GM12878 (cell line): ENCODE measurements at regions not wholly inside any gene's neighbourhood (a gene's known extent, or its start where the extent isn't known, plus 50 kb on each side); places are given as distances from the start of the nearest gene placed in this dataset.

Source experiments
- ATF3 ChIP-seq: IDR thresholded peaks from 2 replicates; pipeline ENCODE4 v1.6.1; 2011; ENCODE audit warnings: low read depth, mild to moderate bottlenecking, low read length, moderate library complexity, borderline replicate concordance; ENCODE audit errors: extremely low read depth
- BMI1 ChIP-seq: fragments of 450-650 bp; IDR thresholded peaks from 2 replicates; pipeline ENCODE4 v1.6.1; 2016; ENCODE audit warnings: mild to moderate bottlenecking, moderate library complexity, borderline replicate concordance
- CBX5 ChIP-seq: sonication (generic); IDR thresholded peaks from 2 replicates; pipeline ENCODE4 v1.6.1; 2016; ENCODE audit warnings: low read depth, moderate library complexity, mild to moderate bottlenecking, inconsistent platforms
- E2F4 ChIP-seq: IDR thresholded peaks from 2 replicates; pipeline ENCODE4 v1.6.1; 2012; ENCODE audit warnings: low read depth, low read length, improper control_type of control experiment
- FOXK2 ChIP-seq: fragments of 450-650 bp; IDR thresholded peaks from 2 replicates; pipeline ENCODE4 v1.6.1; 2017; ENCODE audit warnings: mild to moderate bottlenecking, moderate library complexity
- GATAD2B ChIP-seq: fragments of 450-650 bp; conservative IDR thresholded peaks from 2 replicates; pipeline ENCODE4 v1.6.1; 2017; ENCODE audit warnings: low read depth, mild to moderate bottlenecking, moderate library complexity
- IKZF2 ChIP-seq, 2 experiments: fragments of 450-650 bp; IDR thresholded peaks; 2 replicates each; pipeline ENCODE4 v1.6.1; 2017; ENCODE audit warnings: mild to moderate bottlenecking in 2 of 2, moderate library complexity in 2 of 2
- IRF5 ChIP-seq: fragments of 450-650 bp; IDR thresholded peaks from 2 replicates; pipeline ENCODE4 v1.6.1; 2017; ENCODE audit warnings: borderline replicate concordance
- RAD51 ChIP-seq: fragments of 450-650 bp; IDR thresholded peaks from 2 replicates; pipeline ENCODE4 v1.6.1; 2016; ENCODE audit warnings: moderate library complexity, mild to moderate bottlenecking, inconsistent platforms
- RELB ChIP-seq: fragments of 450-650 bp; IDR thresholded peaks from 2 replicates; pipeline ENCODE4 v1.6.1; 2017; ENCODE audit warnings: low read depth, mild to moderate bottlenecking, moderate library complexity
- TAF1 ChIP-seq: IDR thresholded peaks from 2 replicates; pipeline ENCODE4 v1.6.1; 2011; ENCODE audit warnings: mild to moderate bottlenecking, low read depth, low read length, borderline replicate concordance
- ZBTB33 ChIP-seq: fragments of 450-650 bp; IDR thresholded peaks from 2 replicates; pipeline ENCODE4 v1.6.1; 2017; ENCODE audit warnings: mild to moderate bottlenecking
- ZNF207 ChIP-seq: fragments of 450-650 bp; IDR thresholded peaks from 2 replicates; pipeline ENCODE4 v1.6.1; 2014; ENCODE audit warnings: antibody characterized with exemption, mild to moderate bottlenecking, borderline replicate concordance
- ZNF24 ChIP-seq: fragments of 450-650 bp; IDR thresholded peaks from 2 replicates; pipeline ENCODE4 v1.6.1; 2017; ENCODE audit warnings: antibody characterized with exemption, mild to moderate bottlenecking
- ZNF274 ChIP-seq: IDR thresholded peaks from one replicate; pipeline ENCODE4 v1.8.0; 2011; ENCODE audit not compliant: insufficient read length, insufficient read depth
- ZNF384 ChIP-seq: IDR thresholded peaks from 2 replicates; pipeline ENCODE4 v1.6.1; 2012; ENCODE audit warnings: low read depth, mild to moderate bottlenecking, low read length, improper control_type of control experiment, borderline replicate concordance
- ZSCAN29 ChIP-seq: fragments of 450-650 bp; IDR thresholded peaks from 2 replicates; pipeline ENCODE4 v1.6.1; 2017; ENCODE audit warnings: mild to moderate bottlenecking, moderate library complexity
- ZZZ3 ChIP-seq: IDR thresholded peaks from 2 replicates; pipeline ENCODE4 v1.6.1; 2011; ENCODE audit warnings: low read depth; ENCODE audit not compliant: control insufficient read depth, insufficient read length

GRCh38 chr1:58903514-58904298 lies 119.9 kb upstream of the JUN start (continued):
- TF ChIP-seq ZBTB33 (no peak), BMI1 (no peak), ZSCAN29 (no peak), RELB (no peak), ZNF384 (no peak), RAD51 (no peak), ATF3 (no peak), CBX5 (peak; percentile 22; the same call in 1 of the 2 replicates), ZNF207 (no peak; the same call in 1 of the 2 replicates), FOXK2 (no peak), ZNF24 (0 out of 2 replicates have a peak, but pooled peaks have one; percentile 10), E2F4 (no peak), ZNF274 (no peak), IKZF2 (IDR thresholded peaks at IDR 0.05) (0 out of 4 replicates have a peak, but pooled peaks of 1 of the 2 experiments have one; percentile 23), TAF1 (peak; percentile 48; the same call in 1 of the 2 replicates), IRF5 (no peak), ZZZ3 (no peak), GATAD2B (peak; percentile 81; the same call in 1 of the 2 replicates)
